IPS-20b (cell line): ENCODE measurements at regions not wholly inside any gene's neighbourhood (a gene's known extent, or its start where the extent isn't known, plus 50 kb on each side); places are given as distances from the start of the nearest gene placed in this dataset.

Experiments used
- H3K27ac ChIP-seq: one replicate; pipeline ENCODE4 v1.5.1; 2013; ENCODE audit warnings: low read length
- H3K27me3 ChIP-seq: 2 replicates; pipeline ENCODE4 v1.6.1; 2013; ENCODE audit warnings: mild to moderate bottlenecking, low read length, inconsistent platforms; ENCODE audit not compliant: insufficient read depth
- H3K36me3 ChIP-seq: 2 replicates; pipeline ENCODE4 v1.6.1; 2013; ENCODE audit warnings: low read depth, mild to moderate bottlenecking, inconsistent platforms, low read length, moderate library complexity; ENCODE audit not compliant: insufficient read depth
- H3K4me1 ChIP-seq: 2 replicates; pipeline ENCODE4 v1.6.1; 2013; ENCODE audit warnings: mild to moderate bottlenecking, control low read depth, inconsistent platforms, low read length, moderate library complexity; ENCODE audit not compliant: insufficient read depth
- H3K4me3 ChIP-seq: 2 replicates; pipeline ENCODE4 v1.5.1; 2013; ENCODE audit warnings: mild to moderate bottlenecking, low read length, inconsistent platforms
- H3K9ac ChIP-seq: 2 replicates; pipeline ENCODE4 v1.6.1; 2013; ENCODE audit warnings: low read depth, mild to moderate bottlenecking, inconsistent platforms, low read length, moderate library complexity
- H3K9me3 ChIP-seq: 2 replicates; pipeline ENCODE4 v1.6.1; 2013; ENCODE audit warnings: mild to moderate bottlenecking, low read depth, low read length, inconsistent platforms; ENCODE audit not compliant: insufficient read depth

DNA sequence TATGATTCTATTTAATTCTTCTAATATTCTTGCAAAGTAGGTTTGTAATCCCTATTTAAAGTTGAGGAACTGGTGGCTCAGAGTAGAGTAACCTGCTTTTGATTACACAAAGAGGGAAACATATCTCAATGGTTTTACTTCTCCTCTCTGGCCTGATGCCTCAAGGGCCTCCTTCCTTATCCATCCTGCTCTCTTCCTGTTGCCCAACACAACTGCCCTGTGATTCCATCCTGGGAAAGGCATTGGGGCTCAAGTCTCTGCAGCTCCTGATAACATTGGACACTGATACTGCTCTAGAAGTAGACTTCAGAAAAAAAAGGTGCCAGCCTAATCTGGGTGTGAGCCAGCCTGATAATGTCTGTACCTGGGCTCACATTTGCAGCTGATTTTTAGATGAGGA lies 75.8 kb downstream of the RDH14 start:
- Histone ChIP-seq H3K27me3 (no peaks in the 10 kb centered on the region), H3K36me3 (no peaks in the 10 kb centered on the region), H3K4me3 (no peak overlapping the region), H3K9ac (no peak overlapping the region), H3K4me1 (no peaks in the 10 kb centered on the region), H3K27ac (no peak overlapping the region), H3K9me3 (no peaks in the 10 kb centered on the region)

DNA sequence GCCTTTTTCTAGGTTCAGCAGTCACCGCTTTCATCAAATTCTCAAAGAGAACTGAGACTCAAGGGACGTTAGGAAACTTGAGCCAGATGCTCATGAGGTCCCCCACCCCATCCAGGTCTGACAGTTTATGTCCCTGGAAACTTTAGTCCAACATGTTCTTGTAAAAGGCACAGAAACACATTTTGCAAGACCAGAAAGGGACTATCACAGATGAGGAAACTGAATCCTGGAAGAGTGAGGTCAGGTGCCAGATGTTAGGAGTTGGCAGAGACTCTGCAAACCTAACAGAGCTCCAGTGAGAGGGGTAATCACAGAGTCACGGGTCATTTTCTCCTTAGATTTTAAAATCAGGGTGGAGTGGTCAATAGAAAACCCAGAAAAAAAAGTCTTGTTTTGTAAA lies 76.6 kb downstream of the RDH14 start:
- Histone ChIP-seq H3K27ac (no peak overlapping the region), H3K27me3 (no peaks in the 10 kb centered on the region), H3K9me3 (no peaks in the 10 kb centered on the region), H3K36me3 (no peaks in the 10 kb centered on the region), H3K9ac (no peak overlapping the region), H3K4me3 (no peak overlapping the region), H3K4me1 (no peaks in the 10 kb centered on the region)

DNA sequence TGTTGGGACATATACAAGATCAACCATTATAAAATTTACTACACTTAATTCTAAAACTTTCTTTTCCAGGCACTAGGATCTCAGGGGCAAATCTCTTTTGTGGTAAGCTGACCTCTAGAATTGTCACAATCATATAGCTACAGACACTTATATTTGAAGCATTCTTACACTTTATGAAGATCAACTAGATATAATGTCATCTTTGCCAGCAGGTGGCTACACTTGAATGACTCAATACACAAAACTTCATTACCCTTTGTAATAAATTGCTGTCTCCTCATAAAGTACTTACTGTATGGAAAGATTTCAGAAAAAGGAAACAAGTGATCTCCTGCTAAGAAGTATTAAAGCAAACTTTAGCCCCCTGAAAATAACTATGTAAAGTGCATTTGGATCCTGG lies 77.8 kb downstream of the RDH14 start:
- Histone ChIP-seq H3K9me3 (no peaks in the 10 kb centered on the region), H3K27me3 (no peaks in the 10 kb centered on the region), H3K4me1 (no peaks in the 10 kb centered on the region), H3K4me3 (no peak overlapping the region), H3K36me3 (no peaks in the 10 kb centered on the region), H3K27ac (no peak overlapping the region), H3K9ac (no peak overlapping the region)

DNA sequence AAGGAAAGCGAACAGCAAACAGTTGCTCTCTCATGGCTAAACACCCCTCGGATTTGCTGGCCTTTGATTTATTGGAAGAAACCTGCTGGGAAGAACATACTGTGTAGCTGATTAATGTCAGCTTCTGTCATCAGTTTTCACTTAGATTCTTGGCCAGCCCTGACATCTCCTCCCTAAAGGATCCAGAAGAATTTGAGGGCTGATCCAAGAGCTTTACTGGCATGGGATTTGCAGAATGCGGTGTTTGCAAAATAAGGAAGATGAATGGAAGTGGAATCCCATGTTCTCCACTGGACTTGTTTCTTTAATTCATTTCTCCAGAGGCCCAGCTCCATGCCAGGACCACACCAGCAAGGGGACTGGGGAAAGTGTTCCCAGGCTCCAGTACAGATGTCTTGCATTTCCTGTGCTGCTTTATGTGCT lies 80.5 kb downstream of the RDH14 start:
- H3K4me3 ChIP-seq, result no peak overlapping the region
- no peak overlapping the region for H3K27ac ChIP-seq
- no peak overlapping the region for H3K9ac ChIP-seq
- no peaks in the 10 kb centered on the region for H3K27me3 ChIP-seq
- H3K9me3 ChIP-seq, result no peaks in the 10 kb centered on the region
- no peaks in the 10 kb centered on the region for H3K4me1 ChIP-seq
- H3K36me3 ChIP-seq, result no peaks in the 10 kb centered on the region

DNA sequence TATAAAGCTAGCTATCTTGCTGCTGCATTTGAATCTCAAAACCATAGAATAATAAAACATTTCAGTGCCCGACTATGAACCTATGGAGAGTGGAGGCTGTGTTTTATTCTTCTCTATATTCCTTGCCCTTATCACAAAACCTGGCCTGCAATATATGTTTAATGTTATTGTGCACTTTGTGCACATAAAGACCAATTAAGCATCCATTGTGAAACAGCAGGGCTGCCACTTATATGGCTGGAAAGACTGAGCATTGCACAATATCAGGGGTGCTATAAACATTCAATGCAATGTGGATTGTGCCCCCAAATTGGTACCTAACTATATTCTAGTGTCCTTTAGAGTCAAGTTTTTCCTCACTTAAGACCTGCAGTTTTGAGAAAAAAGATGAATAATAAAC lies 83.2 kb downstream of the RDH14 start:
- H3K36me3 ChIP-seq, result no peaks in the 10 kb centered on the region
- no peaks in the 10 kb centered on the region for H3K4me1 ChIP-seq
- no peak overlapping the region for H3K4me3 ChIP-seq
- H3K27me3 ChIP-seq, result no peaks in the 10 kb centered on the region
- no peaks in the 10 kb centered on the region for H3K9me3 ChIP-seq
- no peak overlapping the region for H3K27ac ChIP-seq
- no peak overlapping the region for H3K9ac ChIP-seq

DNA sequence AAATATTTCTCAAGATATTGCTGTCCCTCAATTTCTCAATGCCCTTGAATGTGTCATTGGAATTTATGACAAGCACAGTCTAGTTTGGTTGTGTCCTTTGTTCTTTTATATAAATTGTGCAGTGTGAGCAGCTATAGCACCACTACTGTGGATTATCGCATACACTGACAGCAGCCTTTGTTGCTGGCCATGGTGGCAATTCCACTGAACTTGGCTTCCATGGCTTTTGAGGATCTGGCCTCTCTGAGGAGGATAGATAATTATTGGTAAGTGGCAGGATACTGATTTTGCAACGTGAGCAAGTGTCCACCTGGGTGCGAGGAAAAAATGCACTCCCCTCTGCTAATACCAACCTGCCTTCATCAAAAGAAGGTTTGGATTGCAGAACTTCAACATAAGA lies 84.0 kb downstream of the RDH14 start:
- Histone ChIP-seq H3K4me3 (no peak overlapping the region), H3K36me3 (no peaks in the 10 kb centered on the region), H3K27ac (no peak overlapping the region), H3K9ac (no peak overlapping the region), H3K9me3 (no peaks in the 10 kb centered on the region), H3K27me3 (no peaks in the 10 kb centered on the region), H3K4me1 (no peaks in the 10 kb centered on the region)

DNA sequence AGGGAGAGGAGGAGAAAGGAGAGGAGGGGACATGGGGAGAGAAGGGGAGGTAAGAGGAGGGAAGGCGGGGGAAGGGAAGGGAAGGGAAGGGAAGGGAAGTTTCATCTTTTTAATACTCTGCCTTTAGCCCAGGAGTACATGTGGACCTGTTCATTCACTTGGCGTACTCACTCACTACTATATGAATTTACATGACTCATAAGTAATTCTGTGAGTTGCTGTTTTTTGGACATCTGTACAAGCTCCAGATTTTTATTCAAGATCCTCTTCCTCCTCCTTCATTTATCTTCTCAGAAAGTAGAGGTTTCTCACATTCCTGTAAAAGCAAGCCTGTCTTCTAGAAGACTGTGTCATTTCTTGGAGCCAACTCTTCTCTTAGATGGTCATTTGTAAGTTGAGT lies 84.6 kb downstream of the RDH14 start:
- no peak overlapping the region for H3K9ac ChIP-seq
- H3K36me3 ChIP-seq, result no peaks in the 10 kb centered on the region
- no peak overlapping the region for H3K4me3 ChIP-seq
- H3K9me3 ChIP-seq, result no peaks in the 10 kb centered on the region
- H3K27ac ChIP-seq, result no peak overlapping the region
- no peaks in the 10 kb centered on the region for H3K4me1 ChIP-seq
- no peaks in the 10 kb centered on the region for H3K27me3 ChIP-seq

DNA sequence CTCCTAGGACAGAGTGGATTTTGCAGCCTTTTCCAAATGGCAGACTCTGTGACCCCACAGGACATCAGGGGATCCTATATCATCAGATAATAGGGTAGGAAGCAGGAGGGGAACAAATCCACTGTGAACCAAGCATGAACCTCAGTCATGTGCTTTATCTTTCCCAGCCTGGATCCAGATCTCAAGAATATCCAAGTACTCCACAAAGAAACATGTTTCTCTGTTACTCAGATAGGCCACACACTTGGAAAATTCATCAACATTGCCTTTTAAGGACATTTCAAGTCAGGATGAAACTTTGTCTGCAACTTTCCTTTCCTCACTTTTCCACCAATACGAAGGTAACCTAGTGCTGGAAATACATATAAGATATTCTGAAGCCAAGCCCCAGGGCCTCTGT lies 85.8 kb downstream of the RDH14 start:
- no peaks in the 10 kb centered on the region for H3K4me1 ChIP-seq
- no peaks in the 10 kb centered on the region for H3K9me3 ChIP-seq
- no peaks in the 10 kb centered on the region for H3K36me3 ChIP-seq
- no peak overlapping the region for H3K27ac ChIP-seq
- H3K4me3 ChIP-seq, result no peak overlapping the region
- no peaks in the 10 kb centered on the region for H3K27me3 ChIP-seq
- no peak overlapping the region for H3K9ac ChIP-seq

DNA sequence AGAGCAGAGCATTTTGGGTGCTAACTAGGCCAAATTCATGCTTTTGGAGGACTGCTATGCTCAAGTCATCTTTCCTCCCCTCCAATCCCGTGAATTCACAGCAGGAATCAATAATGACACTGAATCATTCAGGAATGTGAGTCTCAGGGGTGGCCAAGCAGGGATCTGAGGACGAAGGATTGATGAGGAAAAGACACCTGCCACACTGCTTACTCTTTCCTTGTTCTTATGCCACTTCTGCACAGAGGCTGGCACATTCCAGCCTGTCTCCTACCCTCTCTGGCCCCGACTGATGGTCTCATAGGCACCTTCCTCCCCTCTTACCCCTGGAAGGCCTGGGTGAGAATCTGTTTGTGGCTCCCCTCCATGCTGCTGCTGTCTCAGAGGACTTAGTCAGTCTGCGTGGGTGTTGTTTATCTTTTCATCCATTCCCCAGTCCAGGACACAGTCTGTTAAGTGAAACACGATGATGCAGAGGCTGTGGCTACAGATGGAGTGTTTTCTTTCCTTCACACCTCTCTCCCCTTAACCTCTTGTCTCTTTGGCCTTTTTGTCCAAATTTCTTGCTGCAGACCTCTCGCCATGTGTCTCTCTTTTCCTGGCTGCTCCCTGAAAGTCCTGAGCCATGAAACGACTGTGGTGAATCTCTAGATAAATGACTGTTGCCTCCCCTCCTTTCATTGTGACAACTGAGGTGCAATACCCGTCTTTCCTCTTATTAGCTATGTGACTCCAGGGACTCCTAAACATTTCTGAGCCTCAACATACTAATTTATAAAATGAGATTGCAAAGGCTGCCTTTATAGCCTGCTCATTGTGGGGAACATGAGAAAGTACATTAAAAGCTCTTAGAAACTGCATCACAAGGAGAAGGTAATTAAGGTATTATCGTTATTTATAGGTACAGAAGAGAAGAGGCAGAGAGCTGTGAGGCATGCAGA lies 86.9 kb downstream of the RDH14 start:
- H3K9ac ChIP-seq, result no peak overlapping the region
- H3K27ac ChIP-seq, result no peak overlapping the region
- no peaks in the 10 kb centered on the region for H3K4me1 ChIP-seq
- no peaks in the 10 kb centered on the region for H3K27me3 ChIP-seq
- no peaks in the 10 kb centered on the region for H3K9me3 ChIP-seq
- H3K36me3 ChIP-seq, result no peaks in the 10 kb centered on the region
- H3K4me3 ChIP-seq, result no peak overlapping the region

DNA sequence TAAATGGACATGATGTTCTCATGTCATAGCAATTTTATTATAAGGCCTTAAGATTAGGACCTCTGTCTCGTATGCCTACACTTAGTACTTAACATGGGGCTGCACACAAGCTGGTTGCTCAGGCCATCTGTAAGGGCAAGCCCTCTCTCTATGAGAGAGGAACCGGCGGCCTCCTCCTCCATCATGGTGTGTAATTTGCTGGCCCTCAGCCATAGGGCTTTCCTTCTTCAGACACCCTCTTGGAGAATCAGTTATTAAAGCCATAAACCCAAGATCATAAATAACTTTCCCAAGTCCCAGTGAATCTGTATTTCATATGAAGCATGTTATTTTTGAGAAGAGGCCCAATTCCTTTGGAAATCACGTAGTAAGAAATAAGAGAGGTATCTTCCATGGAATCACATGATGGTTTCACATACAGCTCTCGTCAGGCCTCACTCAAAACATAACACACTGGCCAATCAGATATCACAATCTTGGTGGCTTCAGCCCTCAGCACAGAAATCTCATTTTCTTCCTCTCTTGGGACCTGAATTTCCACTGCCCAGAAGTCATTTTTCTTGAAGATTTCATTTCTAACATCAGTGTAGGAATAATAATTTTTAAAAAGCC lies 92.6 kb downstream of the RDH14 start:
- Histone ChIP-seq H3K4me3 (no peak overlapping the region), H3K9me3 (no peaks in the 10 kb centered on the region), H3K9ac (no peak overlapping the region), H3K27ac (no peak overlapping the region), H3K4me1 (no peaks in the 10 kb centered on the region), H3K27me3 (no peaks in the 10 kb centered on the region), H3K36me3 (no peaks in the 10 kb centered on the region)

DNA sequence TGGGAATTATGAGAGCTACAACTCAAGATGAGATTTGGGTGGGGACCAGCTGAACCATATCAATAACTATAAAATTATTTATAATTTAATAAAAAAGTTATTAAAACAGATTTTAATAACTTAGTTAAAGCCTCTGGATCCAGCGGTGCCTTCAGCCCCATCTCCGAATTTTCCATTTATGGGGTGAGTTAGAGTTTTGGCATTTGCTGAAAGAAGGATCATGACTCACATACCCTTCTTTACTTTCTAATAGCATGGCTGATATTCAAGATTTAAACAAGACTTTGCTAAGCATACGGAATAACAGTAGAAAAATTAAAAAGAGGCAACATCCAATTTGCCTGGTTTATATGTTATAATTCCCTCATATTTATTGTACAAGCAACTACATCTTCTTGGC lies 94.5 kb downstream of the RDH14 start:
- Histone ChIP-seq H3K4me1 (no peaks in the 10 kb centered on the region), H3K9ac (no peak overlapping the region), H3K27me3 (no peaks in the 10 kb centered on the region), H3K36me3 (no peaks in the 10 kb centered on the region), H3K9me3 (no peaks in the 10 kb centered on the region), H3K27ac (no peak overlapping the region), H3K4me3 (no peak overlapping the region)

DNA sequence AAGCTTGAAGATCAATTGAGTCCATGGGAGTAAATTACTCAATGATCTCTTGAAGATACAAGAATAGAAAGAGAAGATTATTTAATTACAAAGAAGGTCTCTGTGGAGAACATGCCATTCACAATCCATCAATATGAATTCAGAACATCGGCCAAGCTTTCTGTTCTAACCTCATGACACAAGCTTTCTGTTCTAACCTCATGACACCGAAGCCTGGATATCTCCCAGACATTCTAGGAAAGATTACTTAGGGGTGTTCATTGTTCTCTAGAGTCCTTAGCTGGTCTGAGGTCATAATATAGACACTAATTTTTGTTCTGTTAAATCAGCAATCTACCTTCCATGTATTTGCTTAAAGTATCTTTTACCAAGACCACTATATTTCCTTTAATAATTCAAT lies 95.5 kb downstream of the RDH14 start:
- no peaks in the 10 kb centered on the region for H3K36me3 ChIP-seq
- no peaks in the 10 kb centered on the region for H3K27me3 ChIP-seq
- no peak overlapping the region for H3K9ac ChIP-seq
- no peaks in the 10 kb centered on the region for H3K4me1 ChIP-seq
- no peaks in the 10 kb centered on the region for H3K9me3 ChIP-seq
- H3K27ac ChIP-seq, result no peak overlapping the region
- H3K4me3 ChIP-seq, result no peak overlapping the region
